LNCaP clone FGC (cell line): ENCODE measurements at regions not wholly inside any gene's neighbourhood (a gene's known extent, or its start where the extent isn't known, plus 50 kb on each side); places are given as distances from the start of the nearest gene placed in this dataset.

Experiments
- DNase-seq: peaks from one replicate; pipeline ENCODE4 v3.0.0-alpha.2; 2011; ENCODE audit warnings: low read depth
- H3K4me3 ChIP-seq: 2 replicates; pipeline ENCODE4 v1.5.1; 2011; ENCODE audit warnings: mild to moderate bottlenecking, low read depth, low read length, control low read depth
- CTCF ChIP-seq: IDR thresholded peaks from 2 replicates; pipeline ENCODE4 v1.5.1; 2012; ENCODE audit warnings: mild to moderate bottlenecking; ENCODE audit not compliant: control insufficient read depth, insufficient read depth; ENCODE audit errors: extremely low read depth

DNA sequence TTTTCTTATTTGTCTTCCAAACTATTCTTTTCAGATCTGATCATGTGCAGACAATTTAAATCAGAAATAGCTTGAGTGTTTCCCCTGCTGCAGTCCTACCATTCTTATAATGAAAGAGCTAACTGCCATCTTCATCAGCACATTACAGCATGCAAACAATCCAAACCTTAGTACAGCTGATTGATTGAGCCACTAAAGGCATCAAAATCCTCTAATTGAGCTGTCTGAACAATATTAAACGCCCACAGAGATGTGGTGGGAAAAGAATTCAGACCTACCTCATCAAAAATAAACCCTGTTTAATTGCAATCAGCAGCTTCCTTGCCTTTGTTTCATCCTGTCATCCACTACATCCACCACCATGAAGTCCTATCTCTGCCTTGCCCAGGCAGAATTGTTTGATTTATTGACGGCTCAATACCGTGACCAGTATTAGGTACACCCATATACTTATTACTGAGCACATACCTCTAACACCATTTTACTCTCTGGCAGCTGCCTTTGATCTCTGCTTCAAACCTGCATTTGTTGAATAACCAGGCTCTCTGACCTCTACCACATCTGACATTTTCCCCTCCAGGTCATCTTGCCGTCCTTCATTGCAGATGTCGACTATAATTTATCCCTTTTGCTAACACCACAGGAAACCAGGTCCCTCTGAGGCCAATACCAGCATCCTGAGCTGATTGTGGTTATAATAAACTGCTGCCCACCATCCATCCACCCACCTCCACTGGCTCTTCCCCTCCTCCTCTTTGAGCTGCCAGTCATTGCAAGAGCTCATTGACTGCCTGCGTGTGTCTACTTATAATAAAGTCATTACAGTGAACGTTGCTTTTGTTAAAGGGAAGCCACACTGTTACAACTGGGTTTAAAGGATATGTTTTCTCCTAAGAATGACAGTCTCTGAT lies 78.5 kb downstream of the RBM43 start:
- no peak for TF ChIP-seq CTCF
- H3K4me3 ChIP-seq = no peak overlapping the region
- no peak for DNase-seq

DNA sequence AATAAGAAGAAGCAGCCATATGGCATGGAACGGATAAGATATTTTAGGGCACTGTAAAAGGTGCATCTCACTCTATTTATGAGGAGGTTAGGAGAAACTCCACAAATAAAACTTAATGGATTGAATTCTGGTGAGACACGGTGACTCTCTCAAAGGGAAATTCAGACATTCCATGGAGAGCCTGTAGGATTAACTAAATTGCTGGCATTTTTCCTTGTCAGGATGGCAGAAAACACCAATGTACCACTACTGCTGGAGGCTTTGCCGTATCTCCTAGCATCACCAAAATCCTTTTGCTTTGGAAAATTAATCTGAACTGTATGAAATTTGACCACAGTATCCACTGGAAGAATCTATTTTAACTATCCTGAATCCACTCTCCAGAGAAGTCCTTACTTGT lies 79.3 kb downstream of the RBM43 start:
- DNase-seq = no peak
- TF ChIP-seq CTCF = no peak
- no peak overlapping the region for H3K4me3 ChIP-seq

- no peak for DNase-seq
- H3K4me3 ChIP-seq = no peak overlapping the region
- TF ChIP-seq CTCF = no peak
These were observed 80.1 kb downstream of the RBM43 start for GRCh38 chr2:151181524-151181923.

GRCh38 chr2:151180123-151180522 lies 81.5 kb downstream of the RBM43 start:
- no peak overlapping the region for H3K4me3 ChIP-seq
- TF ChIP-seq CTCF = no peak
- no peak for DNase-seq

- TF ChIP-seq CTCF = no peak
- DNase-seq = no peak
- no peak overlapping the region for H3K4me3 ChIP-seq
These were observed 83.5 kb downstream of the RBM43 start for GRCh38 chr2:151178207-151178606.

GRCh38 chr2:151177756-151178155 lies 83.9 kb downstream of the RBM43 start:
- DNase-seq = no peak
- no peak overlapping the region for H3K4me3 ChIP-seq
- no peak for TF ChIP-seq CTCF

GRCh38 chr2:151176661-151177060 lies 85.0 kb downstream of the RBM43 start:
- TF ChIP-seq CTCF = no peak
- no peak for DNase-seq
- no peak overlapping the region for H3K4me3 ChIP-seq
